GM12873 (cell line): ENCODE measurements at regions not wholly inside any gene's neighbourhood (a gene's known extent, or its start where the extent isn't known, plus 50 kb on each side); places are given as distances from the start of the nearest gene placed in this dataset.

Experiments
- CTCF ChIP-seq: IDR thresholded peaks from 2 replicates; pipeline ENCODE4 v1.5.1; 2012; ENCODE audit warnings: low read depth, mild to moderate bottlenecking, moderate library complexity, low read length, control low read depth; ENCODE audit not compliant: insufficient read depth; ENCODE audit errors: missing control alignments

GRCh38 chr18:77708826-77709506, 459.3 kb downstream of the GALR1 start:
- no peak for TF ChIP-seq CTCF

- peak; percentile 21 for TF ChIP-seq CTCF
Measured at GRCh38 chr18:77711096-77711495, 461.4 kb downstream of the GALR1 start.

- TF ChIP-seq CTCF = no peak
Measured at GRCh38 chr18:77714716-77715115, 465.1 kb downstream of the GALR1 start.

- no peak for TF ChIP-seq CTCF
Measured at GRCh38 chr18:77716282-77716681, 466.6 kb downstream of the GALR1 start.

- TF ChIP-seq CTCF = no peak
Measured at GRCh38 chr18:77733292-77733903, 483.8 kb downstream of the GALR1 start.

- no peak for TF ChIP-seq CTCF
Measured at GRCh38 chr18:77736842-77737241, 487.2 kb downstream of the GALR1 start.

- no peak for TF ChIP-seq CTCF
Measured at GRCh38 chr18:77737405-77737804, 487.8 kb downstream of the GALR1 start.
